AG08395 (cell line): ENCODE measurements at regions not wholly inside any gene's neighbourhood (a gene's known extent, or its start where the extent isn't known, plus 50 kb on each side); places are given as distances from the start of the nearest gene placed in this dataset.
"Not testable (repeated sequence)": the region's sequence is repeated elsewhere in the genome, so short reads cannot be mapped to it uniquely, and the experiment has no call there.

Source experiments
- DNase-seq: peaks from one replicate; pipeline ENCODE4 v3.0.0; 2012; ENCODE audit warnings: mixed read lengths, low spot score

GRCh38 chr11:42841556-42841955 lies 470.2 kb upstream of the API5 start:
- DNase-seq, result no peak

GRCh38 chr11:42849362-42849761 lies 462.4 kb upstream of the API5 start:
- no peak for DNase-seq

- DNase-seq, result no peak
Measured at GRCh38 chr11:42857344-42857743, 454.5 kb upstream of the API5 start.

- no peak for DNase-seq
Measured at GRCh38 chr11:42870480-42870879, 441.3 kb upstream of the API5 start.

GRCh38 chr11:42873800-42874405 lies 437.9 kb upstream of the API5 start:
- DNase-seq, result not testable (repeated sequence)

GRCh38 chr11:42881335-42881734 lies 430.5 kb upstream of the API5 start:
- DNase-seq, result not testable (repeated sequence)

GRCh38 chr11:42890773-42891172 lies 421.0 kb upstream of the API5 start:
- no peak for DNase-seq

- no peak for DNase-seq
Measured at GRCh38 chr11:42901084-42901483, 410.7 kb upstream of the API5 start.

GRCh38 chr11:42906226-42906625 lies 405.6 kb upstream of the API5 start:
- DNase-seq, result no peak

GRCh38 chr11:42913731-42914130 lies 398.1 kb upstream of the API5 start:
- DNase-seq, result no peak

- no peak for DNase-seq
Measured at GRCh38 chr11:42923651-42924050, 388.1 kb upstream of the API5 start.

- DNase-seq, result no peak
Measured at GRCh38 chr11:42925916-42926315, 385.9 kb upstream of the API5 start.

- DNase-seq, result no peak
Measured at GRCh38 chr11:42947405-42947804, 364.4 kb upstream of the API5 start.

- not testable (repeated sequence) for DNase-seq
Measured at GRCh38 chr11:42949738-42950376, 361.9 kb upstream of the API5 start.

- DNase-seq, result no peak
Measured at GRCh38 chr11:42951266-42951665, 360.5 kb upstream of the API5 start.

- no peak for DNase-seq
Measured at GRCh38 chr11:42957831-42958230, 354.0 kb upstream of the API5 start.

- no peak for DNase-seq
Measured at GRCh38 chr11:42958635-42959034, 353.2 kb upstream of the API5 start.

- no peak for DNase-seq
Measured at GRCh38 chr11:42960521-42961088, 351.2 kb upstream of the API5 start.

- no peak for DNase-seq
Measured at GRCh38 chr11:42967653-42968052, 344.1 kb upstream of the API5 start.

- DNase-seq, result no peak
Measured at GRCh38 chr11:42972741-42973140, 339.1 kb upstream of the API5 start.

- DNase-seq, result no peak
Measured at GRCh38 chr11:42974510-42975179, 337.2 kb upstream of the API5 start.

- no peak for DNase-seq
Measured at GRCh38 chr11:42975180-42975529, 336.6 kb upstream of the API5 start.

GRCh38 chr11:42976636-42977217 lies 335.1 kb upstream of the API5 start:
- DNase-seq, result no peak
